Ishikawa (cell line): ENCODE measurements at regions not wholly inside any gene's neighbourhood (a gene's known extent, or its start where the extent isn't known, plus 50 kb on each side); places are given as distances from the start of the nearest gene placed in this dataset.

ENCODE experiments used
- CEBPB ChIP-seq: IDR thresholded peaks from 2 replicates; pipeline ENCODE4 v1.6.1; 2012
- CREB1 ChIP-seq: IDR thresholded peaks from 2 replicates; pipeline ENCODE4 v1.6.1; 2012; ENCODE audit warnings: low read depth
- EGR1 ChIP-seq: IDR thresholded peaks from 2 replicates; pipeline ENCODE4 v1.6.1; 2012
- EP300 ChIP-seq: IDR thresholded peaks from 2 replicates; pipeline ENCODE4 v1.6.1; 2012; ENCODE audit warnings: borderline replicate concordance
- FOXM1 ChIP-seq: IDR thresholded peaks from 2 replicates; pipeline ENCODE4 v1.6.1; 2012; ENCODE audit warnings: low read depth, borderline replicate concordance
- MAX ChIP-seq: IDR thresholded peaks from 2 replicates; pipeline ENCODE4 v1.6.1; 2012
- NFIC ChIP-seq: IDR thresholded peaks from 2 replicates; pipeline ENCODE4 v1.6.1; 2012
- RAD21 ChIP-seq: IDR thresholded peaks from 2 replicates; pipeline ENCODE4 v1.6.1; 2012; ENCODE audit warnings: low read depth
- REST ChIP-seq: IDR thresholded peaks from 2 replicates; pipeline ENCODE4 v1.6.1; 2012; ENCODE audit warnings: low read depth, mild to moderate bottlenecking
- TAF1 ChIP-seq: IDR thresholded peaks from 2 replicates; pipeline ENCODE4 v1.6.1; 2012; ENCODE audit warnings: low read depth, mild to moderate bottlenecking
- TCF12 ChIP-seq: IDR thresholded peaks from 2 replicates; pipeline ENCODE4 v1.6.1; 2012; ENCODE audit warnings: low read depth
- TEAD4 ChIP-seq: IDR thresholded peaks from 2 replicates; pipeline ENCODE4 v1.6.1; 2012
- USF1 ChIP-seq: IDR thresholded peaks from 2 replicates; pipeline ENCODE4 v1.6.1; 2012
- YY1 ChIP-seq: IDR thresholded peaks from 2 replicates; pipeline ENCODE4 v1.6.1; 2012; ENCODE audit warnings: low read depth
- ZBTB7A ChIP-seq: IDR thresholded peaks from 2 replicates; pipeline ENCODE4 v1.6.1; 2012; ENCODE audit warnings: low read depth

- TF ChIP-seq CEBPB (no peak), MAX (no peak), EGR1 (no peak), REST (no peak), CREB1 (no peak), FOXM1 (no peak), NFIC (no peak), RAD21 (no peak), TEAD4 (no peak), TCF12 (no peak), YY1 (no peak)
Observed at GRCh38 chr15:93543093-93543492, 454.1 kb upstream of the RGMA start.

- no peak for TF ChIP-seq TCF12
- TF ChIP-seq USF1: no peak
- no peak for TF ChIP-seq NFIC
- no peak for TF ChIP-seq RAD21
- no peak for TF ChIP-seq EGR1
- TF ChIP-seq MAX: no peak
- TF ChIP-seq CEBPB: no peak
- TF ChIP-seq CREB1: no peak
- no peak for TF ChIP-seq TEAD4
- no peak for TF ChIP-seq TAF1
- TF ChIP-seq YY1: no peak
Observed at GRCh38 chr15:93527374-93528050, 438.5 kb upstream of the RGMA start.

GRCh38 chr15:93524432-93524831, 435.4 kb upstream of the RGMA start:
- no peak for TF ChIP-seq EP300
- no peak for TF ChIP-seq YY1
- TF ChIP-seq TAF1: no peak
- TF ChIP-seq TEAD4: no peak
- TF ChIP-seq RAD21: no peak
- no peak for TF ChIP-seq FOXM1
- TF ChIP-seq CREB1: no peak
- no peak for TF ChIP-seq CEBPB
- TF ChIP-seq MAX: no peak
- no peak for TF ChIP-seq TCF12
- TF ChIP-seq USF1: no peak

GRCh38 chr15:93523481-93523880, 434.5 kb upstream of the RGMA start:
- TF ChIP-seq CREB1: no peak
- no peak for TF ChIP-seq USF1
- TF ChIP-seq EP300: no peak
- TF ChIP-seq NFIC: no peak
- TF ChIP-seq EGR1: no peak
- TF ChIP-seq TAF1: no peak
- TF ChIP-seq TCF12: no peak
- no peak for TF ChIP-seq CEBPB
- TF ChIP-seq FOXM1: no peak
- TF ChIP-seq REST: no peak
- no peak for TF ChIP-seq YY1
- TF ChIP-seq ZBTB7A: no peak
- TF ChIP-seq RAD21: no peak
- TF ChIP-seq MAX: no peak
- no peak for TF ChIP-seq TEAD4

DNA sequence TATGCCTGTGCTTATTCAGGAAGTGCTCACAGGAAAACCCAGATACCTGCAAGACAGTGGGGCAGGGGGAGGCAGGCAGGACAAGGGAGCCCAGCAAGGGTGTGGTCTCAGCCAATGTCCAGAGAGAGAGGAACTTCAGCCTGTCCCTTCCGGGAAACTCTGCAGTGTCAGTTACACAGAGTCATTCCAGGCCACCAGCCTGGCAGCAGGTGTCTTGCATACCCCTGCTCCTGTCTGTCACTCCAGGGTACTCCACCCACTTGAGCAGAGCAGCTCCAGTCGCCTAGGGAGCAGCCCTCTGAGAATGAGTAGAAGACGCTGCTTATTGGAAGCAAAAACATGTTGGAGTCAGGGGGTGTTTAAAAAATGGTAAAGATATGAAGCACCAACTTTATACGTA, 431.2 kb upstream of the RGMA start:
- no peak for TF ChIP-seq ZBTB7A
- no peak for TF ChIP-seq TCF12
- no peak for TF ChIP-seq TAF1
- TF ChIP-seq USF1: no peak
- no peak for TF ChIP-seq RAD21
- no peak for TF ChIP-seq YY1
- no peak for TF ChIP-seq REST
- no peak for TF ChIP-seq TEAD4
- no peak for TF ChIP-seq MAX
- TF ChIP-seq NFIC: no peak
- no peak for TF ChIP-seq CREB1
- TF ChIP-seq FOXM1: no peak
- no peak for TF ChIP-seq CEBPB
- no peak for TF ChIP-seq EP300
- TF ChIP-seq EGR1: no peak
